Testis (tissue), 2 donors: ENCODE measurements at regions not wholly inside any gene's neighbourhood (a gene's known extent, or its start where the extent isn't known, plus 50 kb on each side); places are given as distances from the start of the nearest gene placed in this dataset.

Source experiments
- DNase-seq: peaks from one replicate; pipeline ENCODE4 v3.0.0-alpha.2; 2019
- H3K27ac ChIP-seq, 2 donors: fragments of 200-600 bp; sonication (generic); one replicate each; pipeline ENCODE4 v1.5.1; 2019
- H3K27me3 ChIP-seq: fragments of 200-600 bp; sonication (generic); one replicate; pipeline ENCODE4 v1.5.1; 2019
- H3K36me3 ChIP-seq: fragments of 200-600 bp; sonication (generic); one replicate; pipeline ENCODE4 v1.5.1; 2017; ENCODE audit warnings: low read depth; ENCODE audit errors: missing control alignments
- H3K4me1 ChIP-seq: fragments of 200-600 bp; sonication (generic); one replicate; pipeline ENCODE4 v1.5.1; 2019
- H3K4me3 ChIP-seq, 2 donors: fragments of 200-600 bp; sonication (generic); one replicate each; pipeline ENCODE4 v1.5.1; 2017 to 2019
- H3K9me3 ChIP-seq: fragments of 200-600 bp; sonication (generic); one replicate; pipeline ENCODE4 v1.5.1; 2017
- POLR2A ChIP-seq: fragments of 450-650 bp; IDR thresholded peaks from one replicate; pipeline ENCODE4 v1.6.1; 2017; ENCODE audit warnings: antibody characterized with exemption, mild to moderate bottlenecking, moderate library complexity
- WGBS, 2 donors: methylation state at CpG; one replicate each; pipeline ENCODE4 v1.1.5; 2018; 5-methylcytosine and 5-hydroxymethylcytosine counted together
- intact Hi-C: fragments of 100-400 bp; cut with DNase I; formaldehyde crosslinking; loops from one replicate; pipeline ENCODE4 v1.15.1; 2023; ENCODE audit warnings: low total_unique reads
- TF ChIP-seq, protein P1 (sequence below), 3 experiments: fragments of 450-650 bp in 2 of 3; fragments of 200-600 bp in 1 of 3; sonication (generic) in 1 of 3; IDR thresholded peaks; one replicate each; pipeline ENCODE4 v1.5.1; 2016 to 2019; ENCODE audit warnings: antibody characterized with exemption in 3 of 3, mild to moderate bottlenecking in 2 of 3, moderate library complexity in 1 of 3

DNA sequence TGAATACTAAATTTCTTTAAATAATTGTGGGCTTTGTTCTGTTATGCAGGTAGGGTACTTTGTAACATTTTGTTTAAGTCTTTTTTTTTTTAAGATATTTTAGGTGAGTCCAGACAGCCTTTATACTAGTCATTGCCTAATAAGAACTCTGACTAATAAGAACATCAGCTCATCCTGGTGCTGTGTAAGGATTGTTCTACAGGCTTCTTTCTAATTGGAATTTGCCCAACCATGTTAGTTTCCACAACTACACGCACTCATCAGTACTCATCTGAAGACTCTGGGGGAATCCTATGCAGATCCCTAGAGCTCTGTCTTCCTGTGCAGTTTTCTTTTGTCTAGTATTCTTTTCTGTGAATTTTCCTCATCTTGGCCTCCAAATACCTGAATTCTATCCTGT lies 741.8 kb downstream of the IGSF11 start:
- Histone ChIP-seq H3K4me3 (no peak overlapping the region), H3K27me3 (no peaks in the 10 kb centered on the region), H3K9me3 (no peaks in the 10 kb centered on the region), H3K27ac (no peak overlapping the region), H3K36me3 (no peaks in the 10 kb centered on the region), H3K4me1 (no peaks in the 10 kb centered on the region)
- WGBS, 2 donors = 91 to 94% methylated on average over 1 of the region's 1 CpG
- no peak for DNase-seq
- TF ChIP-seq, protein P1, sequence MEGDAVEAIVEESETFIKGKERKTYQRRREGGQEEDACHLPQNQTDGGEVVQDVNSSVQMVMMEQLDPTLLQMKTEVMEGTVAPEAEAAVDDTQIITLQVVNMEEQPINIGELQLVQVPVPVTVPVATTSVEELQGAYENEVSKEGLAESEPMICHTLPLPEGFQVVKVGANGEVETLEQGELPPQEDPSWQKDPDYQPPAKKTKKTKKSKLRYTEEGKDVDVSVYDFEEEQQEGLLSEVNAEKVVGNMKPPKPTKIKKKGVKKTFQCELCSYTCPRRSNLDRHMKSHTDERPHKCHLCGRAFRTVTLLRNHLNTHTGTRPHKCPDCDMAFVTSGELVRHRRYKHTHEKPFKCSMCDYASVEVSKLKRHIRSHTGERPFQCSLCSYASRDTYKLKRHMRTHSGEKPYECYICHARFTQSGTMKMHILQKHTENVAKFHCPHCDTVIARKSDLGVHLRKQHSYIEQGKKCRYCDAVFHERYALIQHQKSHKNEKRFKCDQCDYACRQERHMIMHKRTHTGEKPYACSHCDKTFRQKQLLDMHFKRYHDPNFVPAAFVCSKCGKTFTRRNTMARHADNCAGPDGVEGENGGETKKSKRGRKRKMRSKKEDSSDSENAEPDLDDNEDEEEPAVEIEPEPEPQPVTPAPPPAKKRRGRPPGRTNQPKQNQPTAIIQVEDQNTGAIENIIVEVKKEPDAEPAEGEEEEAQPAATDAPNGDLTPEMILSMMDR (IDR thresholded peaks at IDR 0.05) = no peak
- TF ChIP-seq POLR2A = no peak
- intact Hi-C loops = no loop called here

GRCh38 chr3:118298133-118298532 lies 736.5 kb downstream of the IGSF11 start:
- DNase-seq = no peak
- Histone ChIP-seq H3K9me3 (no peaks in the 10 kb centered on the region), H3K27me3 (no peaks in the 10 kb centered on the region), H3K4me3 (no peak overlapping the region), H3K27ac (no peak overlapping the region), H3K4me1 (no peaks in the 10 kb centered on the region), H3K36me3 (no peaks in the 10 kb centered on the region)
- TF ChIP-seq POLR2A = no peak
- TF ChIP-seq, protein P1 (IDR thresholded peaks at IDR 0.05) = no peak
- intact Hi-C loops = no loop called here

GRCh38 chr3:118304557-118304956 lies 730.1 kb downstream of the IGSF11 start:
- H3K27me3 ChIP-seq = no peaks in the 10 kb centered on the region
- no peak overlapping the region for H3K27ac ChIP-seq
- H3K36me3 ChIP-seq = no peaks in the 10 kb centered on the region
- no peak overlapping the region for H3K4me3 ChIP-seq
- no peak for DNase-seq
- intact Hi-C loops = no loop called here
- TF ChIP-seq, protein P1 (IDR thresholded peaks at IDR 0.05) = no peak
- no peak for TF ChIP-seq POLR2A
- WGBS, 2 donors = 85 to 98% methylated on average over 1 of the region's 1 CpG
- H3K4me1 ChIP-seq = no peaks in the 10 kb centered on the region
- no peaks in the 10 kb centered on the region for H3K9me3 ChIP-seq

GRCh38 chr3:118332699-118333098 lies 701.9 kb downstream of the IGSF11 start:
- WGBS, 2 donors = 90 to 93% methylated on average over 2 of the region's 2 CpGs
- no peaks in the 10 kb centered on the region for H3K27me3 ChIP-seq
- H3K4me1 ChIP-seq = no peaks in the 10 kb centered on the region
- H3K36me3 ChIP-seq = no peaks in the 10 kb centered on the region
- H3K4me3 ChIP-seq = no peak overlapping the region
- no peak overlapping the region for H3K27ac ChIP-seq
- no peak for TF ChIP-seq POLR2A
- TF ChIP-seq, protein P1 (IDR thresholded peaks at IDR 0.05) = no peak
- intact Hi-C loops = no loop called here
- DNase-seq = no peak
- H3K9me3 ChIP-seq = no peaks in the 10 kb centered on the region

DNA sequence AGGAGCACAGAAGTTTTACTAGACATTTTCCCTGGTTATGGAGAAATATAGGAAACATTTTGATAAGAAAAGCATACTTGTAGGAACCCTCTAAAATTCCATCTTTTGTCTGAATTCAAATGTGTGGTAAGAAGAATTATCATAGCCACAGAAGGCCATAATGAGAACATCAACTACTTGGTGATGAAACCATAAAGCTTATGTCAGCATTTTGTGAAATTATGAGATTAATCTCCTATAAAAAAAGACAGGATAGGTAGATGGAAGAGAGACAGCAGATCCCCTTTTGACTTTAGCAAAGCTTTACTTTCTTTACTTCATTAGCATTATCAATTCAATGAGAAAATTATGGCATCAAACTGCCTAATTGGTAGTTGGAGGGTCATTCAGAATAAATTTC lies 697.0 kb downstream of the IGSF11 start:
- Histone ChIP-seq H3K4me1 (no peaks in the 10 kb centered on the region), H3K27ac (no peak overlapping the region), H3K27me3 (no peaks in the 10 kb centered on the region), H3K4me3 (no peak overlapping the region), H3K9me3 (no peaks in the 10 kb centered on the region), H3K36me3 (no peaks in the 10 kb centered on the region)
- intact Hi-C loops = no loop called here
- no peak for TF ChIP-seq POLR2A
- TF ChIP-seq, protein P1 (IDR thresholded peaks at IDR 0.05) = no peak
- no peak for DNase-seq
